Chondrocyte (in vitro differentiated cells): ENCODE measurements at regions not wholly inside any gene's neighbourhood (a gene's known extent, or its start where the extent isn't known, plus 50 kb on each side); places are given as distances from the start of the nearest gene placed in this dataset.

Experiments used
- DNase-seq: peaks from one replicate; pipeline ENCODE4 v3.0.0; 2021; ENCODE audit warnings: mixed read lengths, low spot score
- H3K27ac Mint-ChIP-seq: one replicate; pipeline ENCODE4 v1.8.0; 2021; ENCODE audit warnings: mild to moderate bottlenecking, moderate library complexity, mixed read lengths; ENCODE audit not compliant: unreplicated experiment
- H3K27me3 Mint-ChIP-seq: 2 replicates; pipeline ENCODE4 v1.8.0; 2021; ENCODE audit warnings: low read depth, mixed read lengths
- H3K36me3 Mint-ChIP-seq: 2 replicates; pipeline ENCODE4 v1.8.0; 2021; ENCODE audit warnings: low read depth, mixed read lengths
- H3K4me1 Mint-ChIP-seq: 2 replicates; pipeline ENCODE4 v1.8.0; 2021; ENCODE audit warnings: low read depth, mild to moderate bottlenecking, mixed read lengths
- H3K4me3 Mint-ChIP-seq: one replicate; pipeline ENCODE4 v1.8.0; 2021; ENCODE audit warnings: mild to moderate bottlenecking, moderate library complexity, mixed read lengths; ENCODE audit not compliant: unreplicated experiment
- H3K9me3 Mint-ChIP-seq: 2 replicates; pipeline ENCODE4 v1.8.0; 2021; ENCODE audit warnings: low read depth, mixed read lengths
- TF ChIP-seq, protein P1 (sequence below): fragments of 200-600 bp; sonication (generic); IDR thresholded peaks from 2 replicates; pipeline ENCODE4 v1.5.0; 2021; ENCODE audit warnings: antibody characterized with exemption, mild to moderate bottlenecking, moderate library complexity

DNA sequence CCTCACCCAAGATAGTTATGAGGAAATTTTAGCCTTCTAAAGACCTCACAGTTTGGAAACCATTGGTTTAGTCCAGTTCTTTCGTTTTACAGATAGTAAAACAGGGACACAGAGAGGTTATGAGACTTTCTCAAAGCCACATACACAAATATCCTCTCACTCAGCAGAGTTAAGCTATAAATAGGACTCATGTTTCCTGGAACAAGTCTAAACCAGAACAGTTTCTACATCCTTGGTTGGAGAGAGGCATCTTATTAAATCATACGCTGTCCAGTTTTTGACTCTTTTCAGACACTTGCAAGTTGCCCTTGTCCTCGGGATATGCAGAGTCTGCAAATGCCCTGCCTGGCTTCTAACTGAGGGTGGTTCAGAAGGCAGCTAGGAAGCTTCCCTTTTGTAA, 462.1 kb upstream of the DEPDC1 start:
- no peak overlapping the region for H3K4me3 Mint-ChIP-seq
- no peak for DNase-seq
- no peaks in the 10 kb centered on the region for H3K4me1 Mint-ChIP-seq
- H3K27me3 Mint-ChIP-seq = no peaks in the 10 kb centered on the region
- H3K9me3 Mint-ChIP-seq = peaks cover 2% of the 10 kb centered on the region
- H3K36me3 Mint-ChIP-seq = no peaks in the 10 kb centered on the region
- TF ChIP-seq, protein P1, sequence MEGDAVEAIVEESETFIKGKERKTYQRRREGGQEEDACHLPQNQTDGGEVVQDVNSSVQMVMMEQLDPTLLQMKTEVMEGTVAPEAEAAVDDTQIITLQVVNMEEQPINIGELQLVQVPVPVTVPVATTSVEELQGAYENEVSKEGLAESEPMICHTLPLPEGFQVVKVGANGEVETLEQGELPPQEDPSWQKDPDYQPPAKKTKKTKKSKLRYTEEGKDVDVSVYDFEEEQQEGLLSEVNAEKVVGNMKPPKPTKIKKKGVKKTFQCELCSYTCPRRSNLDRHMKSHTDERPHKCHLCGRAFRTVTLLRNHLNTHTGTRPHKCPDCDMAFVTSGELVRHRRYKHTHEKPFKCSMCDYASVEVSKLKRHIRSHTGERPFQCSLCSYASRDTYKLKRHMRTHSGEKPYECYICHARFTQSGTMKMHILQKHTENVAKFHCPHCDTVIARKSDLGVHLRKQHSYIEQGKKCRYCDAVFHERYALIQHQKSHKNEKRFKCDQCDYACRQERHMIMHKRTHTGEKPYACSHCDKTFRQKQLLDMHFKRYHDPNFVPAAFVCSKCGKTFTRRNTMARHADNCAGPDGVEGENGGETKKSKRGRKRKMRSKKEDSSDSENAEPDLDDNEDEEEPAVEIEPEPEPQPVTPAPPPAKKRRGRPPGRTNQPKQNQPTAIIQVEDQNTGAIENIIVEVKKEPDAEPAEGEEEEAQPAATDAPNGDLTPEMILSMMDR = no peak
- H3K27ac Mint-ChIP-seq = no peak overlapping the region

DNA sequence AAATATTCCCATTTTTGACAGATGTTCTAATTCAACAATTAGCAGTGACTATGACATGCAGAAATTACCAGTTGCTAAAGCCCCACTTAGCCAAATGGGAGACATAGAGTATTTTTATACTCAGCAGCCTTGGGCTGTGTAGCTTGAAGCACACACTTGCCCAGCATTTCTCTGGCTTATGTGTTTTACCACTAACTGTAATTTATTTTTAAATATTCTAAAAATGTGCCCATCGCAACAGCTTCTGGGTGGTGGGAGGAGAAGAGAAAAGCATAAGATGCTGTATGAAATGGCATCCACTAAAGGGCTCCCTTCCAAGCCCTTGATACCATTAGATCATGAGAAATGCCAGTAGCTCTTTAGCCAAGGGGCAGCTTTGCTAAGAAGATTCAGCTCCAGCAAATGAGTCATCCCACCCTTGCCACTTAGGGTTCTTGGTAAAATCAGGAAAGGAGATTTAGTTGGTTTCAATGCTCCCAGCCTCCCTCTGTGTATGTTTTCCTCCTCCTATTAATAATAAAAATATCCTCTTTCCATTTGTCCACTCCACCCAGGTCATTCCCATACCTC, 462.7 kb upstream of the DEPDC1 start:
- Mint-ChIP-seq H3K27me3 (no peaks in the 10 kb centered on the region), H3K27ac (no peak overlapping the region), H3K9me3 (peaks cover 2% of the 10 kb centered on the region), H3K4me3 (no peak overlapping the region), H3K4me1 (no peaks in the 10 kb centered on the region), H3K36me3 (no peaks in the 10 kb centered on the region)
- DNase-seq = no peak
- TF ChIP-seq, protein P1 = no peak

DNA sequence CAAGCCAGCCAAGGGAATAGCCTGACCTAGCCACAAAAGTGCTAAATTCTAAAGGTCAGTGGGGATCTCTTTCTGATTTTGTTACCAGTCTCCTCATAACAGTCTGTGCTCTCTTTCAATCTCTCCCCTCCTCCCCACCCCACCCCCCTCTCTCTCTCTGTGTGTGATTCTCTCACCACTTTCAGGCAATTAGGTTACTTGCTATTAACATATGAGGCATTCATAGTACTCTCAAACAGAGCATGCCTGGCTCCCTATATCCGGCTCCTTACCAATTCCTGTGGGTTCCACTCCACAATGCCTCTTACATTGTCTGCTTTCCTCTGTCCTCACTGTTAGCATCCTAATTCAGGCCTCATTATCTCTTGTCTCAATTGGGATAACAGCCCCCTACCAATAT, 464.3 kb upstream of the DEPDC1 start:
- no peaks in the 10 kb centered on the region for H3K9me3 Mint-ChIP-seq
- DNase-seq = no peak

DNA sequence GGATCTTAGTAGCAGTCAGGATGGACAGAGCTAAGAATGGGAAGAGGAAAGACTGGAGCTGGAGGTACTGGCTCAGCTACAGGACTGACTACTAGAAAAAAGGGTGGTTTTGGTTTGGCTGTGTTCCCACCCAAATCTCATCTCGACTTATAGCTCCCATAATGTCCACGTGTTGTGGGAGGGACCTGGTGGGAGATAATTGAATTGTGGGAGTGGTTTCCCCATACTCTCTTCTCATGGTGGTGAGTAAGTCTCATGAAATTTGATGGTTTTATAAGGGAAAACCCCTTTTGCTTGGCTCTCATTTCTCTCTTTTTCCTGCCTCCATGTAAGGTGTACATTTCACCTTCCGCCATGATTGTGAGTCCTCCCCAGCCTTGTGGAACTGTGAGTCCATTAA, 466.5 kb upstream of the DEPDC1 start:
- no peaks in the 10 kb centered on the region for H3K4me1 Mint-ChIP-seq
- no peak overlapping the region for H3K27ac Mint-ChIP-seq
- no peak for DNase-seq
- TF ChIP-seq, protein P1 = no peak
- H3K4me3 Mint-ChIP-seq = no peak overlapping the region
- no peaks in the 10 kb centered on the region for H3K9me3 Mint-ChIP-seq
- H3K36me3 Mint-ChIP-seq = no peaks in the 10 kb centered on the region
- no peaks in the 10 kb centered on the region for H3K27me3 Mint-ChIP-seq

More for the DNA sequence above, 464.3 kb upstream of the DEPDC1 start:
- no peak overlapping the region for H3K4me3 Mint-ChIP-seq
- no peaks in the 10 kb centered on the region for H3K27me3 Mint-ChIP-seq
- TF ChIP-seq, protein P1 = no peak
- H3K4me1 Mint-ChIP-seq = no peaks in the 10 kb centered on the region
- no peaks in the 10 kb centered on the region for H3K36me3 Mint-ChIP-seq
- no peak overlapping the region for H3K27ac Mint-ChIP-seq

DNA sequence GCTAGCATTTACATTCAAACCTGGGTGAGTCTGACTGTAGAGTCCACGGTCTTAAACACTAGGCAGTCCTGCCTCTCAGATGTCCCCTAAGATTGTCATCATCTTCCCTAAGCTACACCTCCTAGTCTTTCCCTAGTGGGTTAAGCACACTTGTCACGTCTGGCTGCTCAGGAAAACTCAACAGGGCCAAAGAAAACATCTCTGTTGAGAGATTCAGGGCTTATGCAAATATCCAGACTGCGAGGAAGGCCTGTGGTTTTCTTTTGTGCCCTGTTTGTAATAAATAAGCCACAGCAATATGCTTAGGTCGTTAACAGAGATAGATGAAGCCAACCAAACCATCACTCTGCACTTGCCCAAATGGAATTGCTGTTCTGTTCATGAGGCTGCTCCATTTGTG, 472.6 kb upstream of the DEPDC1 start:
- H3K27me3 Mint-ChIP-seq = no peaks in the 10 kb centered on the region
- no peaks in the 10 kb centered on the region for H3K36me3 Mint-ChIP-seq
- no peaks in the 10 kb centered on the region for H3K4me1 Mint-ChIP-seq
- TF ChIP-seq, protein P1 = no peak
- no peak for DNase-seq
- no peaks in the 10 kb centered on the region for H3K9me3 Mint-ChIP-seq
- no peak overlapping the region for H3K4me3 Mint-ChIP-seq
- no peak overlapping the region for H3K27ac Mint-ChIP-seq
